ENCODE measurements at regions not wholly inside any gene's neighbourhood (a gene's known extent, or its start where the extent isn't known, plus 50 kb on each side); places are given as distances from the start of the nearest gene placed in this dataset.
"Not testable (repeated sequence)": the region's sequence is repeated elsewhere in the genome, so short reads cannot be mapped to it uniquely, and the experiment has no call there.

DNA sequence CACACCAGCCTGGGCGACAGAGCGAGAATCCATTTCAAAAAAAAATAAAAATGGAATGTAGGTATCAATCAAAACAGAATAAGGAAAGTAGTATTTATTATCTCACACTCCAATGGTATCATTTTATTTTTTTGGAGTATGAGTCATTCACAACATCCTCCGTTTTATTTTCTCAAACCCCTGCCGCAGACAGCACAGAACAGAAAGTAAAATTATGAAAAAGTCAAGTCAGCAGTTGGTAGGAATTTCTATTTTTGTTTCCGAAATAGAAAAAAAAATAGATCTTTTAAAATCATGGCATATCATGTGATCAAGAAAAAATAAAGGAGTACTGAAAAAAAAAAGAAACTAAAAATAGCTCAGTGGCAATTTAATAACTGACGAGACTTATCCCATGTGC, 490.7 kb upstream of the TENM3 start:
- no peak for DNase-seq (ENCODE audit: low read depth)

DNA sequence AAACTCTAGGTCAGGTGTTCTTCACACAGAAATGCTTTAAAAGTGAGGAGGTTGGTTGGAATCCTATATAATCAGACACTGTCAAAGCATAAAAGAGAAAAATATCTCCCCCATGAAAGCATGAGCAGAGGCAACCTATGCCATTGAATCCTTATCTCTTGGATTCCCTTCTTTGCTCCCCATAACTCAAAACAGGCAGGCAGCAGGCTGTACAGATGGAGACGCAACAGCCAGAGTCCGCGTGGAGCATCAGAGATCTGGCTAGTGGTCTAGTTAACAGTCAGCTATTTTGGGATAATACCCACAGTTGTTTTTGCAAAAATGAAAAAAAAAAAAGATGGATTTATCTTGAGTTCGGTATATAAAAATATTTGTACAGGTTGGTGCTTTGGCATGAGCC, 490.0 kb upstream of the TENM3 start:
- DNase-seq (ENCODE audit: low read depth) = no peak

DNA sequence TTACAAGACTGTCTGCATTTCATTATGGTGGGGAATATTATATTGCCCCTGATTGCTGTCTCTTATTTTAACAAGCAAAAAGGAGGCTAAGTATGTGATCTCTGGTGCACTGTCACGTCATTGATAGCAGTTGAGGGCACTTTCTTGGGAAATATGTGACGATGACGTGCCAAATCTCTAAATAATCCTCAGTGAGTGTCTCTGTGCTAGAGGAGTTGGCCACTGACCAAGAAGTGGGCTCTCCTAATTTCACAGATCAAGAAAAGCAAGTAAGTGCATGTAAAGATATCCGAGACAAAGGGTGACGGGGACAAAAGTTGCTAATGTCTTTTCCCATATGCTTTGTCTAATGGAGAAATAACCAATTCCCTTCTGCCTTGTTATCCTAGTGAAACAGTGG, 487.4 kb upstream of the TENM3 start:
- DNase-seq (ENCODE audit: low read depth) = no peak

DNA sequence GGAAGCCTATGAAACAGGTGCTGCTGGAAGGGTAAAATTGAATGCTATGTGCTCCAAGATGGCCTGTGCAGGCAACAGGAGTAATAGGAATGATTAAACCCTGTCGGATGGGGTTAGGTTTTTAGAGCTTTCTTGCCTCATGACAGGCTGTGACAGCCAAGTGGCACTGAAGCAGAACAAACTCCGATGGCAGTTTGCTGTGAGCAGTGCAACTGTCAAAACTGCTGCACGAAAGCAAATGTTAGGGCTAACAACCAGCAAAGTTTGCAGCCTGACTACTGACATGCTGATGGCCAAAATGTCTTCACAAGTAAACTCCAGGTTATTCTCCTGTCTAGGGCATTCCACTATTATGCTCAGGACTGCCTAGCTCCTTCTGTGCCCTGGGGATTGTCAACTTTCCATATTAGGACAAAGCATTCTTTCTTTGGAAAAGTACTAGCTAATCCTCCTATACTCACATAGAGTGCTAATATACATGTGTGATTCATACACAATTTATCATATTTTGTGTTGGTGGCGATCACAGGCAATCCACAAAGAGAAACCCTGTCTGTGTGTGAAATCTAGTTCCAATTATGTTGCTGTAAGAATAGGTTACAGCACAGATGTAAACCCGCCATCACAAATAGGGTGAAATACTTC, 486.6 kb upstream of the TENM3 start:
- DNase-seq (ENCODE audit: low read depth) = no peak

DNA sequence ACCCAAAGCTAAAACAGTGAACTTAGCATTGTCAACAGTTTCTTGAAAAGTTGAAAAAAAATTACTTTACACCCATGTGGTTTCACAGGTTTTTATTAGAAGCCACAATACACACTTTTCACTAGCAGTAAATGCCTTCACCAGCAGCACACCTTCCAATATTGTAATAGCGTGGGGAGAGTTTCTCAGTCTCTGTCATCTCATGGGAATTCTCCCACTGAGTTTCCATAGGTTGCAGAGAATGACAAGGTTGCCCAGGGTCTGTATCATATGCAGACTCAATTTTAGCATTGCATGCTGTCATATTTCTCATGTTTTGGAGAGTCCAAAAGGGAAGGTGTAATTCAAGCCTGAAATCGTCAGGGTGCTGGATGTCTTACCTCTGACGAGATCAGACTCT, 486.1 kb upstream of the TENM3 start:
- DNase-seq (ENCODE audit: low read depth) = no peak

DNA sequence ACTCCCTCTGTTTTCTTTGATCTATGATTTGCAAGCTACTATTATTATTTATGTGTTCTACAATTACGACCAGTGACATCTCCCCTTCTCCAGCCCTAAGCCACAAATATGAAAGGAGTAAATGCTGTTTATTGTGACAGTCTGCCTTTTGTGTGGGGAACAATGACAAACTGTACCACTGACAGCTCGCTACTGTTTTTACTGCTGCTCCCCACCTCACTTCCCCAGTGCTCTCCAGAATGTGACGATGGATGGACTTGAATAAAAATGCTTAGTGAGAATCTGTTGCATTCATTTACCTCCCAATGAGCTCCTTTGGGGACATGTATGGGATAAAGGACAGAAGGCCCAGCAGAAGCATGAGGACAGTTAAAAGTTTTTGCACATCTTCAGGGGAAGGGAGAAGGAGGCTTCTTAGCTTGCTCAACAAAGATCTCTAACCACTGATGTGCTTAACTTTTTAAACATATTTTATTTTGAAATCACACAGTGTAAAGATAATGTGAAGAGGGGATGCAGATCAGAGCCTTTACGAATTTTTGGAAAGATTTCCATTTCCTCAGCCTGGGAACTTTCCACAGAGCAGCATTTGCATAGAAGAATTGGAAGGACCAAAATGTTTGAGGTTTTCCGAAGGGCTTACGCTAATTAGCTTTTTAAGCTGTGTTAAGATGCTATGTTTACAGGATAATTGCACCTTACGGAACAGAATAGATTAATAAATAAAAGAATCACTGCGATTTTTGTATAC, 485.1 kb upstream of the TENM3 start:
- DNase-seq (ENCODE audit: low read depth) = no peak

DNA sequence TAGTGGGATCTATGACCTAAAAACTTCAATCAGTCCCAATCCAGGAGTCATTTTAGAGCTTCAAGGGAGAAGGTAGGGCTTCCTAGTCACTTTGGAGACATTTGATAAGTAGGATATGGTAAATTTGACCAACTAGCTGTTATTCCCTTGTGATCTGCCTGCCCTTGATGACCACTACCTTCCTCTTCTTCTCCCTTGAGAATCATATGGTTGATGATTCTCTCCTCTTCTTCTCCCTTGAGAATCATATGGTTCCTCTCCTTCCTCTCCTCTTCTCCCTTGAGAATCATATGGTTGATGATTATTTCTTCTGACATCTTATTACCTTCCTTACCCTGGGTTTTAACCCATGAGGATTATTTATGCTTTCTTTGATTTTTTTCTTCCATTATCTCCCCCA, 482.6 kb upstream of the TENM3 start:
- no peak for DNase-seq (ENCODE audit: low read depth)

DNA sequence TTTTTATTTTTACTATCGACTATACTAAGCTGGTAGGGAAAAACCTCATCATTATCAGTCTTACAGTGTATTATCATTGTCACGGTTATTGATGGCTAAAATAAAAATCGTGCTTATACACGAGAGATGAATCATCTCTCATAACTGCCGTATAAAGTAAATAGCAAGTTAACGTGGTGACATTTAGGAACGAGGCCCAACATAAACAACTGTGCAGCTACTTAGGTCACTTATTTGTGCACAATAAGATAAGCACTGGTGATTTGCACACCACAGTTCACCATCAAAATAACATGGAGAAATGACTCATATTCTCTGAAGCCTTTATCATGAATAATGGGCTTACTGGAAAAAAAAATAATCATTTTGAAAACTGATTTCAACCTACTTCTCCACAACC, 482.0 kb upstream of the TENM3 start:
- DNase-seq (ENCODE audit: low read depth) = no peak

DNA sequence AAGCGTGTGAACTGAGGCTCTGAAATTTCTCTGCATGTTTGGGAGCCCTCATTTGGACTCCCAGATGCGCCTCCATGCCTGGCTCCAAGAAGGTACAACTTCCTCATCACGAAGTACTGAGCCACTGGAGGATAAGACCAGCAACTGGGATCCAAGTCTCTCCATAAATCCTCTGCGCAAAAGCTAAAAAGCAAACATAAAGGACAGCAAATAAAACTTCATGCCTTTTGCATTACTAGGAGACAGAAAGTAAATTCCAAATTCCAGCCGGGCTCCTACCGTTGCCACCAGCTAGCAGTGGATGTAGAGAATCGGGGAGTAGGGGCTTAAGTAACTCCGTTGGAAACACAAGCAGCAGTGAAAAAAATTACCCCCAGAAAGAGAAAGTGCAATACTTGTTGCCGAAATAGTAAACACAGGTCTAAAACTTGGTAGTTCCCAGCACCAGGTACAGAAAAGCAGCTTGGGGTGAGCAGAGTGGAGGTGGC, 477.1 kb upstream of the TENM3 start:
- no peak for DNase-seq (ENCODE audit: low read depth)

DNA sequence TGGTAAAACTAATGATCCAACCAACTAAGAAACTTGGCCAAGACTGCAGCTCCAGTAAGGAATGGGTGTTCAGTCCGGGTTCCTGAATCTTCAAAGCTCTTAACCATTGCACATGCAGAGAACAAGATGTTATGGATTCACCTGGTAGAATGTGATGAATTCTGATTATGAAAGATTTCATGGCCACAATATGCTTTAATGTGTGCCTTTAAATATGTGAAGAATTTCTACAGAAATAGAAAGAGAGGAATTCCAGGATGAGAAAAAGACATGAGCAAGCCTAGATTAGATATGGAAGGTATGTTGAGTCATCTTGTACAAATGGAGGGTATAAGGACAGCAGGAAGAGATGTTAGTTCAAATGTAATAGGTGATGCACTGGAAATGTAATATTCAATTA, 472.2 kb upstream of the TENM3 start:
- DNase-seq (ENCODE audit: low read depth) = no peak

DNA sequence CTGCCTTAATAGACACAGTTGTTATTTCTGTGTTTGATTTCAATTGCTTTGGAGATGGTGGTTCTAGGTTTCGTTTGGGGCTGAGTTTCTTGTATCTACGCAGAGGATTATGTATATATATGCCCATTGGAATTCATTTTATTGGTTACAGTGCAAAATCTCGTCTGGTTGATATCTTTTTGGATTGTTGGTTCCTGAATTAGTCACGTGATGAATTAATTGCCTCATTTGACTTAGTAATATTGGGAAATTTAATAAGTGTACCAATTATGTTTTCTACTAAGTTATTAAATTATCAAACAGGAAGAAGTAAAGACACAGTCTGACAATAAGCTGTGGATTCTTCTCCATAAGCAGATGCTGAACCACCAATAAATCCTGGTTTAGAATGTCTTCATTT, 467.9 kb upstream of the TENM3 start:
- no peak for DNase-seq (ENCODE audit: low read depth)

DNA sequence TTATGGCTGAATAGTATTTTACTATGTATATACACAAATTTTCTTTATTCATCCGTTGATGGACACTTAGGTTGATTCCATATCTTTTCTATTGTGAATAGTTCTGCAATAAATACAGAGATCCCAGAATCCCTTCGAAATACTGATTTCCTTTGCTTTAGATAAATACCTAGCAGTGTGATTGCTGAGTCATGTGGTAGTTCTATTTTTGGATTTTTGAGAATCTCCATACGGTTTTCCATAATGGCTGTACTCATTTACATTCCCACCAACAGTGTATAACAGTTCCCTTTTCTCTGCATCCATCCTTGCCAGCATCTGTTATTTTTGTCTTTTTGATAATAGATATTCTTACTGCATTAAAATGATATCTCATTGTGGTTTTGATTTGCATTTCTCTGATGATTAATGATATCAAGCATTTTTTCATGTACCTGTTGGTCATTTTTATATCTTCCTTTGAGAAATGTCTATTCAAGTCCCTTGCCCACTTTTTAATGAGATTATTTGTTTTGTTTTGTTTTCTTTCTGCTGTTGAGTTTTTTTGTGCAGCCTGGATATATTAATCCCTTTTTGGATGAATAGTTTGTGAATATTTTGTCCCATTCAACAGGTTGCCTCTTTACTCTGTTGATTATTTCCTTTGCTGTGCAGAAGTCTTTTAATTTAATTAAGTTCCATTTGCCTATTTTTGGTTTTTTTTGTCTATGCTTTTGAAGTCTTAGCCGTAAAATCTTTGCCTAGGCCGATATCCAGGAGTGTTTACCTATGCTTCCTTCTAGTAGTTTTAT, 466.7 kb upstream of the TENM3 start:
- no peak for DNase-seq (ENCODE audit: low read depth)

DNA sequence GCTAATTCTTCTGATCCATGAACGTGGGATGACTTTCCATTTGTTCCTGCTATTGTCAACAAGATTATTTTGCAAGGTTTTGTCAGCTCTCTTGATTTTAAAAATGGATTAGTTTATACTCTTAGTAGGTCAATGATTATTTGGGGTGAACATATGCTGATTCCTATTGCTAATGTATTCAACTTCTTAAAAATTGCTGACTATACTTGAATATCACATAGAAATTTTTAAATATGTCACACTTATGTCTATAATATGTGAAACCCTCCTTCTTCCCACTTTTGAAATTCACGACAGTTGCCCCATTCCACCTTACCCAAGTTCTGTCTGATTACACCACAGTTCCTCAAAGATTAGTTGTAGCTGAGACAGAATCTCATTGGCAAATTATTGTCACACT, 465.7 kb upstream of the TENM3 start:
- DNase-seq (ENCODE audit: low read depth) = no peak

DNA sequence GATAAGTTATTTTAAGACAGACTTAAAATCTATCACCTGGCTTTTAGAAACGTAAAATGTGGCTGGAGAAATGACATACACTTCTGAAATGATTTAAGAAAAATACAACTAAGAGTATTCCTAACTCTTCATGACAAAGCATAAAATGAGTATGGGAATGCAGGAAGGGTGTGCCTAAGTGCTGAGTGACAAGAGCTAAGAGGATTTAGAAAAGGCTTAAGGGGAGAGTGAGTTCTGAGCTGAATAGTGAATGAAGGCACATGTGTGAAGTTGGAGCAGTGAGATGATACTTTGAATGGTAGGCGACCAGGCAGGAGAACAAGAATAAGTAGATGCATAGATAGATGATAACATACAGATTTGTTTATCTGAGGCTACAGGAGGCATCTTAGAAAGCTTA, 458.3 kb upstream of the TENM3 start:
- no peak for DNase-seq (ENCODE audit: low read depth)

DNA sequence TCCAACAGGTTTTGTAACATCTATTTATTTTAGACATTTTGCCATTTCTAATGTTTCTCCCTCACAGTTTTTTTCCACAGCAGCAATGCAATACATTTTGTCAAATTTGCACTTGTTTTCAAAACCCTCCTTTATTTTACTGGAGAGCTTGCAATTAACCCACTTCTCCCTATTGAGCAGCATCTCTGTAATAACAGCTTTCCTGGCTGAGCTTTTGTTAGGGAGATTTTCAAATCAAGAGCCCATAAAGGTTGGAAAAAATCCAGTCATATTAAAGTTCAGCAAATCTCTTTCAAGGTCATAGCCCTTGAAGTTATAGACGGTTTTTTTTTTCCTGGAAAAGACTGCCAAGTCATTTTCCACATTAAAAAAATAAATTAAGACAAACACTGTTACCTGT, 450.6 kb upstream of the TENM3 start:
- no peak for DNase-seq (ENCODE audit: low read depth)

DNA sequence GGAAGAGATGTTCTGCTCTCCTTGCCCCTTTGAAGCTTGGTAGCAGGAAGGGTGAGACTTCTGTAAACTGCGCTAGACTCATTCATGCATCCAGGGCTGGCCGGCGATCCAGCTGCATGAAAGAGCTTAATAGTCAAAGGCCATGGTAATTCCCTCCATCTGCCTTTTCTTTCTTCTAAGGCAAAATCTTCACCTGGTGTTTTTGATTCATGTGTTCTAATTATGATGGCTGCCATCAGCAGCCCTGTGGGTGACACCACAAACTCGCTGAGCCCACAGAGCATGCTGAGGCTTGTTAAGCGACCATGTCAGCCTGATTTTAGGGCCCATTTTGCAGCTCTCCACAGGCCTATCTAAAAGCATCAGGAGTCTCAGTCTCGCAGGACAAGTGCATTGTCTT, 450.1 kb upstream of the TENM3 start:
- DNase-seq (ENCODE audit: low read depth) = no peak

DNA sequence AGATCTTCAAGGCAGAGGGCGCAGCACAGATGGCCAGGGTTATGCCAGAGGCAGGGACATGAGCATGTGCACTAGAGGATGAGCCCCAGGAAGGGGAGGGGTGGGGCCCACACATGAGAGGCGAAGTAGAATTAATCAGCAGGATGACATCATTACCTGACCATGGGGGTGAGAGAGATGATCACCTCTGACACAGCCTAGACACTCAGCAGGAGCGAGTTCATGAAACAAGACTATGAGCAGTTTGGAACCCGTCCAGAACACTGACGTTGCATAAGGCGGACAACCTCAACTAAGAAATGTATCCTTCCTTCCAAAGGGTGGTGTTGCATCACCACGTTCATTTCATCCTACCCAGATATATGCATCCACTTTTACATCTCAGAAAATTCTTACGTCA, 446.7 kb upstream of the TENM3 start:
- no peak for DNase-seq (ENCODE audit: low read depth)

DNA sequence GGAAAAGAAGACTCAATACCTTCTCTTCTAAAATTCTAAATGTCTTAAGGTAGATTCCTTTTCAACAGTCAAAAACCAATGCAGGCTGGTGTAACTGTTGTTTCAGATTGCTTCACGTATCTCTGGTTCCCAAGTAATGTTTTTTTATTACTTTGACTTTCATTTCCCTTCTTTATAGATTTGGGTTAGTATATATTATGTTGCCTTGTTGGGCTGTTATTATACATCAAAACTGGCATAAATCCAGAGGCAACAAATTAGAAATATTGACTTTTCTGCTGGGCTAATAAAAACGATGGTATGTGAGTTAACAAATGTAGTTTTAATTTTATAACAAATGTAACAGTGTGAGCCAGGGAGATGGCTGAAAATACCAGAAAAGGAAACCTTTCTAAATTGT, 444.7 kb upstream of the TENM3 start:
- DNase-seq (ENCODE audit: low read depth) = no peak

DNA sequence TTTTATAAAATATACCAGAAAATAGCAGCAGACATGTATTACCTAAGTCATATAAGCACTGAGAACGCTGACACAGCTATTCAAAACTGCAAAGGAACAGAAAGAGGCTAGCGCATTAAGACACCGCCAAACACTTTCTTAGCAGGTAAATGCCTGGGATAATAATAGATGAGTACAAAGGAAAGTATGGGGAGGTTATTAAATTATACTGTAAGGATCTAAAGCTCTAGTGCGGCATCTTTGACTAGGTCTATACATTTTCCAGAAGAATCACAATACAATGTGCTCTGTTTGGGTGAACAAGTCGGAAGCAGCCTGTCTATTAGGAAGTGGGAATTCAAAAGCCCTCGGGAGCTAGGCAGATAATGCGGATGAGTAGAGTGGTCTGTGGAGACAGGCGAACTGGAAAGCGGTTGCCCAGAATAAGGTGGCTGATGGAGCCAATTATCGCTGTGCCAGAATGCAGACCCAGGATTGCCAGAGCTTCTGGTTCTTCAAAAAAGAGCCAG, 443.6 kb upstream of the TENM3 start:
- DNase-seq (ENCODE audit: low read depth) = no peak

DNA sequence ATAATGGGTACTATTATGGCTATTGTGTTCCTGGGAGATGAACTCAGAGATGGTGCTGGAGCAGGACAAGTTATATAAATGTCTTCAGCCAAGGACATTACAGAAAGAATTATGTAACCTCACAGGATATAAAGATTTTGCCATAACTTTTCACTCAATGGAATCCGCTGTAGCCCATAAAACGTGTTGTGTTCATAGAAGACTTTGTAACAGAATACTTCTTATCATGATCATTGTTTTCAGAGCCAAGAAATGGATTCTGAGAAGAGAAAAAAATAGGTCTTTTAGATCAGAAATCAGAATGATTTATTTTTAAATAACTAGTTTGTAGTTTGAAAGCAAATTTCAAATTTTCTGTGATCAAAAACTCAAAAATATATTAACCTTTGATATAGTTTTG, 441.0 kb upstream of the TENM3 start:
- DNase-seq (ENCODE audit: low read depth) = no peak

DNA sequence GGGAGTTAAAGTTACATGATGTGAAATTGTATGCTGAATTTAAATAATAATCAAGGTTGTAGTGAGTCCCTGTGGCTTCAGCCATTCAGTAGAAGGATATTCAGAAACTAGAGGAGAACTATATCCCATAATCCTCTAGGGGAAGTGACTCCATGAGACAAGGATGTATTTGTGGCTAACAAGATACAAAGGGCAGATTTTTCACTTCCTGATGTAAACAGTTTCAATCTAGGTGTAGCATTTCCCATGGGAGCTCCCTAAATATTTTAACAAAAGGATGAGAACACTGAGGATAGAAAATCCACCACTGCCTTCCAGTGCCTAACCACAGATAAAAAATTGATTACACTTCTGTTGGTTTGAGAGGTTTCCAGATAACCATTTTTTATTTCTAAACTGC, 435.4 kb upstream of the TENM3 start:
- DNase-seq (ENCODE audit: low read depth) = no peak

DNA sequence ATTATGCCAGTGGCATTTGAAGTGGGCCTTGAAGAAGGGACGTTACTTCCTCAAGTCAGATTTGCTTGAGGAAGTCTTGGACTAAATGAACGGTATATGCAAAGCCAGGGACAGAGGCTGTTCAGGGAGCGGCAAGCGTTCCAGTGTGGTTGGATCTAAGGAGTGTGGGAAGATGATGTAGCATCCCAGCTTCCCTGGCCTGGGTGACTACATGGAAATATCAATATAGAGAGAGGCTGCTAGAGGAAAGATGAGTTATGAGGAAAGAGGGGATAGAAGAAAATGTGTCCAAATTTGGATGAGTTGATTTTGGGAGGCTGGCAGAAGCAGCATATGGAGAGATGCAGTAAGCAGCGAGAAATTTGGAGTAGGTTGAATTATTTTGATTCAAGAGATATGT, 432.5 kb upstream of the TENM3 start:
- DNase-seq (ENCODE audit: low read depth) = no peak

DNA sequence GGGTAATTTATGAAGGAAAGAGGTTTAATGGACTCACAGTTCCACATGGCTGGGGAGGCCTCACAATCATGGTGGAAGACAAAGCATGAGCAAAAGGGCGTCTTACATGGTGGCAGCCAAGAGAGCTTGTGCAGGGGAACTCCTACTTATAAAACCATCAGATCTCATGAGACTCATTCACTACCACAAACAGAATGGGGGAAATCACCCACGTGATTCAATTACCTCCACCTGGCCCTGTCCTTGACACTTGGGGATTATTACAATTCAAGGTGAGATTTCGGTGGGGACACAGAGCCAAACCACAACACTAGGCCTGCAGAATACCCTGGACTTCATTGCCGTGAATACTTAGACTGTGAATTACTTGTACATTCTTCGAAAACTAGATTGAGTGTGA, 431.7 kb upstream of the TENM3 start:
- DNase-seq (ENCODE audit: low read depth) = not testable (repeated sequence)
